GM23248 (cell line): ENCODE measurements at regions not wholly inside any gene's neighbourhood (a gene's known extent, or its start where the extent isn't known, plus 50 kb on each side); places are given as distances from the start of the nearest gene placed in this dataset.
"Not testable (repeated sequence)": the region's sequence is repeated elsewhere in the genome, so short reads cannot be mapped to it uniquely, and the experiment has no call there.

Source experiments
- DNase-seq: peaks from one replicate; pipeline ENCODE4 v3.0.0-alpha.2; 2015
- H2AFZ ChIP-seq: fragments of 200-600 bp; sonication (generic); 2 replicates; pipeline ENCODE4 v1.6.1; 2016; ENCODE audit warnings: antibody characterized with exemption
- H3F3A ChIP-seq: fragments of 200-600 bp; sonication (generic); 2 replicates; pipeline ENCODE4 v1.6.1; 2016; ENCODE audit warnings: mild to moderate bottlenecking, antibody characterized with exemption, mixed run types; ENCODE audit not compliant: insufficient read depth
- H3K27ac ChIP-seq: fragments of 200-600 bp; sonication (generic); 2 replicates; pipeline ENCODE4 v1.5.1; 2016; ENCODE audit warnings: mild to moderate bottlenecking
- H3K27me3 ChIP-seq: fragments of 200-600 bp; sonication (generic); replicated peaks from 2 replicates; pipeline ENCODE4 v1.6.1; 2016; ENCODE audit warnings: mild to moderate bottlenecking; ENCODE audit not compliant: insufficient read depth
- H3K36me3 ChIP-seq: fragments of 200-600 bp; sonication (generic); 2 replicates; pipeline ENCODE4 v1.6.1; 2016; ENCODE audit warnings: low read depth, mild to moderate bottlenecking
- H3K4me1 ChIP-seq: fragments of 200-600 bp; sonication (generic); 2 replicates; pipeline ENCODE4 v1.6.1; 2016; ENCODE audit warnings: mild to moderate bottlenecking; ENCODE audit not compliant: insufficient read depth
- H3K4me2 ChIP-seq: fragments of 200-600 bp; sonication (generic); one replicate; pipeline ENCODE4 v1.6.1; 2016; ENCODE audit warnings: mild to moderate bottlenecking; ENCODE audit not compliant: unreplicated experiment
- H3K4me3 ChIP-seq: fragments of 200-600 bp; sonication (generic); 2 replicates; pipeline ENCODE4 v1.5.1; 2016; ENCODE audit warnings: mild to moderate bottlenecking
- H3K79me2 ChIP-seq: fragments of 200-600 bp; sonication (generic); 2 replicates; pipeline ENCODE4 v1.6.1; 2016; ENCODE audit warnings: mild to moderate bottlenecking; ENCODE audit not compliant: insufficient read depth
- H3K9ac ChIP-seq: fragments of 200-600 bp; sonication (generic); 2 replicates; pipeline ENCODE4 v1.6.1; 2016; ENCODE audit warnings: mild to moderate bottlenecking
- H3K9me2 ChIP-seq: fragments of 200-600 bp; sonication (generic); 2 replicates; pipeline ENCODE4 v1.6.1; 2016; ENCODE audit warnings: mixed run types, mild to moderate bottlenecking, moderate library complexity; ENCODE audit not compliant: insufficient read depth
- H3K9me3 ChIP-seq: fragments of 200-600 bp; sonication (generic); one replicate; pipeline ENCODE4 v1.6.1; 2017; ENCODE audit warnings: low read depth
- H4K20me1 ChIP-seq: fragments of 200-600 bp; sonication (generic); 2 replicates; pipeline ENCODE4 v1.6.0; 2016; ENCODE audit not compliant: insufficient read depth
- EZH2 ChIP-seq: fragments of 200-600 bp; sonication (generic); IDR thresholded peaks from 2 replicates; pipeline ENCODE4 v1.6.1; 2018; ENCODE audit warnings: antibody characterized with exemption, mild to moderate bottlenecking; ENCODE audit not compliant: insufficient read depth, poor library complexity, severe bottlenecking
- EZH2phosphoT487 ChIP-seq: fragments of 200-600 bp; sonication (generic); IDR thresholded peaks from 2 replicates; pipeline ENCODE4 v1.6.1; 2018; ENCODE audit warnings: antibody characterized with exemption, moderate library complexity, mild to moderate bottlenecking, low read depth; ENCODE audit not compliant: insufficient read depth
- WGBS, 2 experiments: methylation state at CpG; one replicate each; pipeline ENCODE4 v1.1.6; 2015 to 2017; ENCODE audit warnings: low lambda C conversion rate in 2 of 2, low coverage in 1 of 2; ENCODE audit errors: missing lambda C conversion rate in 2 of 2; 5-methylcytosine and 5-hydroxymethylcytosine counted together
- in situ Hi-C: fragments of 300-500 bp; cut with MboI; formaldehyde crosslinking; loops from 2 replicates; pipeline ENCODE4 v1.15.0; 2020

GRCh38 chr6:55100686-55101085, 73.6 kb upstream of the HCRTR2 start:
- Histone ChIP-seq H3K4me3 (no peak overlapping the region), H3F3A (no peaks in the 10 kb centered on the region), H2AFZ (no peak overlapping the region), H3K9me2 (no peaks in the 10 kb centered on the region), H4K20me1 (no peaks in the 10 kb centered on the region), H3K4me1 (no peaks in the 10 kb centered on the region), H3K27ac (no peak overlapping the region), H3K36me3 (no peaks in the 10 kb centered on the region), H3K9me3 (no peaks in the 10 kb centered on the region), H3K27me3 (0 out of 2 replicates have a peak, but pooled peaks cover 5% of the 10 kb centered on the region), H3K9ac (no peak overlapping the region), H3K4me2 (no peak overlapping the region), H3K79me2 (no peaks in the 10 kb centered on the region)
- 5 to 6% methylated on average over 3 of the region's 3 CpGs for WGBS, 2 experiments
- DNase-seq: no peak
- in situ Hi-C loops: no loop called here
- no peak for TF ChIP-seq EZH2
- TF ChIP-seq EZH2phosphoT487: no peak

- 37 to 40% methylated on average over 2 of the region's 2 CpGs for WGBS, 2 experiments
These were observed 73.2 kb upstream of the HCRTR2 start for GRCh38 chr6:55101157-55101556.

GRCh38 chr6:55108134-55109130, 65.9 kb upstream of the HCRTR2 start:
- WGBS, 2 experiments: 3% methylated on average over 5 to 6 of the region's 6 CpGs
- Histone ChIP-seq H3K4me1 (no peaks in the 10 kb centered on the region), H3K9me2 (no peaks in the 10 kb centered on the region), H3K9ac (no peak overlapping the region), H4K20me1 (no peaks in the 10 kb centered on the region), H2AFZ (no peak overlapping the region), H3K36me3 (no peaks in the 10 kb centered on the region), H3K27ac (no peak overlapping the region), H3F3A (no peaks in the 10 kb centered on the region), H3K4me2 (no peak overlapping the region), H3K9me3 (no peaks in the 10 kb centered on the region), H3K79me2 (no peaks in the 10 kb centered on the region), H3K27me3 (no peaks in the 10 kb centered on the region), H3K4me3 (no peak overlapping the region)
- in situ Hi-C loops: no loop called here
- no peak for TF ChIP-seq EZH2
- TF ChIP-seq EZH2phosphoT487: no peak
- DNase-seq: no peak

More at GRCh38 chr6:55101157-55101556, 73.2 kb upstream of the HCRTR2 start:
- H3K79me2 ChIP-seq: no peaks in the 10 kb centered on the region
- H3K9me2 ChIP-seq: no peaks in the 10 kb centered on the region
- H4K20me1 ChIP-seq: no peaks in the 10 kb centered on the region
- no peaks in the 10 kb centered on the region for H3K4me1 ChIP-seq
- no peak overlapping the region for H3K4me3 ChIP-seq
- no peak overlapping the region for H2AFZ ChIP-seq
- H3K4me2 ChIP-seq: no peak overlapping the region
- H3K27me3 ChIP-seq: 0 out of 2 replicates have a peak, but pooled peaks cover 5% of the 10 kb centered on the region
- no peaks in the 10 kb centered on the region for H3K9me3 ChIP-seq
- in situ Hi-C loops: no loop called here
- DNase-seq: no peak
- H3F3A ChIP-seq: no peaks in the 10 kb centered on the region
- H3K9ac ChIP-seq: no peak overlapping the region
- H3K36me3 ChIP-seq: no peaks in the 10 kb centered on the region
- no peak overlapping the region for H3K27ac ChIP-seq
- no peak for TF ChIP-seq EZH2phosphoT487
- no peak for TF ChIP-seq EZH2

- TF ChIP-seq EZH2: no peak
- no peak for TF ChIP-seq EZH2phosphoT487
- Histone ChIP-seq H3K27ac (no peak overlapping the region), H4K20me1 (no peaks in the 10 kb centered on the region), H3K9me2 (no peaks in the 10 kb centered on the region), H3K36me3 (no peaks in the 10 kb centered on the region), H3K9ac (no peak overlapping the region), H3F3A (no peaks in the 10 kb centered on the region), H3K4me1 (no peaks in the 10 kb centered on the region), H2AFZ (no peak overlapping the region), H3K9me3 (no peaks in the 10 kb centered on the region), H3K27me3 (no peaks in the 10 kb centered on the region), H3K79me2 (no peaks in the 10 kb centered on the region), H3K4me3 (no peak overlapping the region), H3K4me2 (no peak overlapping the region)
- no peak for DNase-seq
- 5 to 6% methylated on average over 1 of the region's 1 CpG for WGBS, 2 experiments
- in situ Hi-C loops: no loop called here
These were observed 57.0 kb upstream of the HCRTR2 start for GRCh38 chr6:55117267-55117666.

GRCh38 chr6:55124241-55124640, 50.1 kb upstream of the HCRTR2 start:
- H3K9ac ChIP-seq, DNase-seq, H2AFZ ChIP-seq, H3K9me3 ChIP-seq, in situ Hi-C loops, H3K79me2 ChIP-seq, H4K20me1 ChIP-seq, H3K36me3 ChIP-seq, H3K4me3 ChIP-seq, H3K27ac ChIP-seq, H3K27me3 ChIP-seq, H3K9me2 ChIP-seq, H3F3A ChIP-seq, H3K4me2 ChIP-seq, H3K4me1 ChIP-seq: not testable (repeated sequence)
- WGBS, 2 experiments: 29 to 33% methylated on average over 2 of the region's 2 CpGs
